ENCODE measurements at regions not wholly inside any gene's neighbourhood (a gene's known extent, or its start where the extent isn't known, plus 50 kb on each side); places are given as distances from the start of the nearest gene placed in this dataset.

GRCh38 chr2:3968736-3969135, 265.4 kb downstream of the DCDC2C start:
- ChIA-PET POLR2A (no interaction called here), CTCF (no interaction called here)
- no peak overlapping the region for H3K4me3 ChIP-seq (ENCODE audit: low read depth, low read length)
- Mint-ChIP-seq H3K4me3 (ENCODE audit: unreplicated experiment) (no peak overlapping the region), H3K36me3 (ENCODE audit: insufficient read depth, unreplicated experiment) (no peaks in the 10 kb centered on the region), H3K9me3 (ENCODE audit: unreplicated experiment) (no peaks in the 10 kb centered on the region), H3K27ac (ENCODE audit: unreplicated experiment) (no peak overlapping the region), H3K27me3 (ENCODE audit: insufficient read depth, unreplicated experiment) (peaks cover 5% of the 10 kb centered on the region), H3K4me1 (ENCODE audit: low read depth, unreplicated experiment) (no peaks in the 10 kb centered on the region)
- H3K4me1 ChIP-seq = no peaks in the 10 kb centered on the region
- intact Hi-C loops (cut with micrococcal nuclease; ENCODE audit: unreplicated experiment) = no loop called here
- H3K9me3 ChIP-seq = no peaks in the 10 kb centered on the region
- TF ChIP-seq CTCF (IDR thresholded peaks at IDR 0.05; ENCODE audit: insufficient read depth in 1 of 2, low read depth in 1 of 2, low read length in 1 of 2, severe bottlenecking in 1 of 2, unreplicated experiment in 1 of 2) = no peak
- H3K36me3 ChIP-seq (ENCODE audit: control insufficient read depth, insufficient read depth, low read length) = no peaks in the 10 kb centered on the region
- H3K27me3 ChIP-seq (replicated peaks; ENCODE audit: control insufficient read depth, insufficient read depth, low read length) = no peaks in the 10 kb centered on the region
- no TSS peak for BruUV-seq (replicated peaks)
- no peak for DNase-seq

DNA sequence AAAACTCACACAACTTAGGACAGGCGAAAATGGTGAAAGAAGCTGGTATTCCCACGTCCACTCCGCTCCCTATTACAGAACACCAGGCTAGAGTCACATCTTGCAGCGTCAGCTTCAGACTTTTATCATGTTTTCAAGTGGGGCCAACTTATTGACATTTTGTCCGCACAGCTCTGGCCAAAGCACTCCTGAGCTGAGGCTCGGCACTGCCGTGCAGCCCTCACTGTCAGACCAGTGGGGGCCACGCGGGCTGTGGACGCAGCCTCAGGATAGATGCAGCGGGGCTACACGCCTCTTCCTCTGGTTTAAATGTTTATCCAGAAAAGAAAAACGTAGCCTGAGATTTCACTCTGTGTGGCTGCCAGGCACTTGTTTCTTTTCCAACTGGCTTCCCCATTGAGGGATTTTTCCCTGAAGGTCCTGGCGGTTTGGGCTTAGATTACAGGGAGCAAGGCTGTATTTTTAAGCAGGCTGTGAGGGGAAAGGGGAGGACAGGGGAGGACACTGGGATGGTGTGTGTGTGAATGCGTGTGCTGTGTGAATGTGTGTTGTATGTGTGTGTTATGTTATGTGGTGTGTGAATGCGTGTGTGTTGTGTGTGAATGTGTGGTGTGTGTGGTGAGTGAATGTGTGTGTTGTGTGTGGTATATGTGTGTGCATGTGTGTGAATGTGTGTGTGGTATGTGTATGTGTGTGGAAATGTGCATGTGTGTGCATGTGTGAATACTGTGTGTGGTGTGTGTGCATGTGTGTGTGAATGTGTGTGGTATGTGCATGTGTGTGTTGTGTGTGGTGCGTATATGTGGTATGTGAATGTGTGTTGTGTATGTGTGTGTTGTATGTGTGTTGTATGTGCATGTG, 267.6 kb downstream of the DCDC2C start:
- CTCF ChIA-PET = no interaction called here
- no peaks in the 10 kb centered on the region for H3K4me1 Mint-ChIP-seq (ENCODE audit: low read depth, unreplicated experiment)
- no TSS peak for BruUV-seq (replicated peaks)

DNA sequence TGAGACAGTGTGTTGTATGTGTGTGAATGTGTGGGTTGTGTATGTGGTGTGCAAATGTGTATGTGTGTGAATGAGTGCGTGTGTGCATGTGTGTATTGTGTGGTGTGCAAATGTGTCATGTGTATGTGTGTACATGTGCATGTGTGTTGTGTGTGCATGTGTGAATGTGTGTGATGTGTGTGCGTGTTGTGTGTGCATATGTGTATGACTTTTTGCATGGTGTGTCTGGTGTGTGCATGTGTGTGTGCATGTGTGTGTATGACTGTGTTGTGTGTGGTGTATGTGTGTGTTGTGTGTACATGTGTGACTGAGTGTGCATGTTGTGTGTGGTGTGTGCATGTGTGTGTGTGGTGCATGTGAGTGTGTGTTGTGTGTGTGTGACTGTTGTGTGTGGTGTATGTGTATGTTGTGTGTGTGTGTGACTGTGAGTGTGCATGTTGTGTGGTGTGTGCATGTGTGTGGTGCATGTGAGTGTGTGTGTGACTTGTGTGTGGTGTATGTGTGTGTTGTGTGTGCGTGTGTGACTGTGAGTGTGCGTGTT, 268.3 kb downstream of the DCDC2C start:
- intact Hi-C loops (cut with micrococcal nuclease; ENCODE audit: unreplicated experiment) = no loop called here
- Mint-ChIP-seq H3K4me3 (ENCODE audit: unreplicated experiment) (no peak overlapping the region), H3K4me1 (ENCODE audit: low read depth, unreplicated experiment) (no peaks in the 10 kb centered on the region), H3K36me3 (ENCODE audit: insufficient read depth, unreplicated experiment) (no peaks in the 10 kb centered on the region), H3K9me3 (ENCODE audit: unreplicated experiment) (no peaks in the 10 kb centered on the region), H3K27ac (ENCODE audit: unreplicated experiment) (no peak overlapping the region), H3K27me3 (ENCODE audit: insufficient read depth, unreplicated experiment) (no peaks in the 10 kb centered on the region)
- no peaks in the 10 kb centered on the region for H3K9me3 ChIP-seq
- no peak overlapping the region for H3K4me3 ChIP-seq (ENCODE audit: low read depth, low read length)
- ChIA-PET POLR2A (no interaction called here), CTCF (no interaction called here)
- no peaks in the 10 kb centered on the region for H3K27me3 ChIP-seq (replicated peaks; ENCODE audit: control insufficient read depth, insufficient read depth, low read length)
- H3K36me3 ChIP-seq (ENCODE audit: control insufficient read depth, insufficient read depth, low read length) = no peaks in the 10 kb centered on the region
- H3K4me1 ChIP-seq = no peaks in the 10 kb centered on the region
- no TSS peak for BruUV-seq (replicated peaks)
- no peak for TF ChIP-seq CTCF (IDR thresholded peaks at IDR 0.05; ENCODE audit: insufficient read depth in 1 of 2, low read depth in 1 of 2, low read length in 1 of 2, severe bottlenecking in 1 of 2, unreplicated experiment in 1 of 2)
- DNase-seq = no peak

More for the DNA sequence above, 267.6 kb downstream of the DCDC2C start:
- Histone ChIP-seq H3K36me3 (ENCODE audit: control insufficient read depth, insufficient read depth, low read length) (no peaks in the 10 kb centered on the region), H3K4me3 (ENCODE audit: low read depth, low read length) (no peak overlapping the region), H3K27me3 (replicated peaks; ENCODE audit: control insufficient read depth, insufficient read depth, low read length) (no peaks in the 10 kb centered on the region), H3K9me3 (no peaks in the 10 kb centered on the region), H3K4me1 (no peaks in the 10 kb centered on the region)
- Mint-ChIP-seq H3K9me3 (ENCODE audit: unreplicated experiment) (no peaks in the 10 kb centered on the region), H3K36me3 (ENCODE audit: insufficient read depth, unreplicated experiment) (no peaks in the 10 kb centered on the region), H3K4me3 (ENCODE audit: unreplicated experiment) (no peak overlapping the region), H3K27me3 (ENCODE audit: insufficient read depth, unreplicated experiment) (no peaks in the 10 kb centered on the region), H3K27ac (ENCODE audit: unreplicated experiment) (no peak overlapping the region)
- DNase-seq = no peak
- POLR2A ChIA-PET = no interaction called here
- no peak for TF ChIP-seq CTCF (IDR thresholded peaks at IDR 0.05; ENCODE audit: insufficient read depth in 1 of 2, low read depth in 1 of 2, low read length in 1 of 2, severe bottlenecking in 1 of 2, unreplicated experiment in 1 of 2)
- intact Hi-C loops (cut with micrococcal nuclease; ENCODE audit: unreplicated experiment) = no loop called here

Data from Caco-2 (cell line).